Kidney capillary endothelial cell (primary cell): ENCODE measurements at regions not wholly inside any gene's neighbourhood (a gene's known extent, or its start where the extent isn't known, plus 50 kb on each side); places are given as distances from the start of the nearest gene placed in this dataset.
A peak's percentile ranks its signal among the peaks of the same experiment; 100 is the strongest.

ENCODE experiments used
- DNase-seq: peaks from one replicate; pipeline ENCODE4 v3.0.0-alpha.2; 2018; ENCODE audit warnings: low spot score

DNA sequence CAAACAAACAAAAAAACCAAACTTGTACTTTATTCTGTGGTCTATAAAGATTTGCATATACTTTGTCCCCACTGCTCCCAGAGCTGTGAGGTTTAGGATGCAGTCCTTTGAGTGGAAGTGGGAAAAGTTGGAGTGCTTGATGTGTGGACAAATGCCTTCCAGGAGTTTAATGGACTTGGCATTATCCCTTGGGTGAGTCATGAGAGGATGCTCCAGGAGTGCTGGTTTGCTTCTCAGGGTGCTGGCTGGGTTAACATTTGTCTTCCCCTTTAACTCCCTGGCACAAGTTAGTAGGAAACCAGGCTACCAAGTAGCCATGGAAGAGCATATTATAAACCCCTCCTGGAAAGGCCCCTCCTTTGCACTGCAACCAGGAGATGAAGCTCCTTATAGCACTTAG is 417.4 kb upstream of the RIOK2 start:
- no peak for DNase-seq

DNA sequence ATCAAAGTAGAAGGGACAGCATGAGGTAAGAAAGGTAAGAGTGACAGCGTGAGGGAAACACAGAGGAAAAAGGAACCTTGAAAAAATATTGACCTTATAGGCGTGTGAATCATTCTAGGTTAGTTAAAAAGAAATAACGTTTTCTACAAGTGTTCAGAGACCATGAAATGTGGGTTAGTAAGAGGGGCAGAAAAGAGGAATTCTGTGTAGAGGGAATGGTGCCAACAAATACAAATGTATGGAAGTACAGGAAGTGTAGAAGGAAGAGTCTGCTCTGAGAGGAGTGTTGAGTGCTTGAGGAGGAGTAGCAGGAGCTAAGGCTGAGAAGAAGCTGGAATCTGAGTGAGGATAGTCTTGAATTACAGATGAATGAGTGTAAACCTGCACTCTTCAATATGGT is 418.6 kb upstream of the RIOK2 start:
- DNase-seq: no peak

GRCh38 chr5:97606531-97606930 is 423.5 kb upstream of the RIOK2 start:
- DNase-seq: no peak

GRCh38 chr5:97608501-97608900 is 425.5 kb upstream of the RIOK2 start:
- no peak for DNase-seq

DNA sequence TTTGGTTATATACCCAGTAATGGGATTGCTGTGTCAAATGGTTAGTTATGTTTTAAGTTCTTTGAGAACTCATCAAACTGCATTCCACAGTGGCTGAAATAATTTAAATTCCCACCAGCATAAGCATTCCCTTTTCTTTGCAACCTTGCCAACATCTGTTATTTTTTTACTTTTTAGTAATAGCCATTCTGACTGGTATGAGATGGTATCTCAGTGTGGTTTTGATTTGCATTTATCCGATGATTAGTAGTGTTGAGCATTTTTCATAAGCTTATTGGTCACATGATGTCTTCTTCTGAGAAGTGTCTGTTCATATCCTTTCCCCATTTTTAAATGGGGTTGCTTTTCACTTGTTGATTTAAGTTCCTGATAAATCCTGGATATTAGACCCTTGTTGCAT is 435.7 kb upstream of the RIOK2 start:
- DNase-seq: no peak

DNA sequence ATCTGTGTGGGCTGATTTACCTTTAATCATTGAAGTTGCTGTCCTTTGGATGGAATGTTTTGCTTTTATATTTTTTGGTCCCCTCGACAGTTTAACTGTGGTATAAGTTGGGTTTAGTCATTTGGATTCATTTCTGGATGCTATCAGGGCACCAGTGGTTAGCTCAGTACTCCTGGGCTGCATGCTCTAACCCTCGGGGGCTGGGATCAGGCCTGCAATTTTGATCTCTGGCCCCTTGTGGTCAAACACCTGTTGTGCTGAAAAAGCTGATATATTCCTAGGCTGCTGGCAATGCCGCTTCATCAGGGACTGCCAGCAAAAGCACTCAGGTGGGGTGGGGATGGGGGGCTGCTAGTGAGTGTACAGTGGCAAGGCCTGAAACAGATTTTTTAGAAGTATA is 440.4 kb upstream of the RIOK2 start:
- DNase-seq: no peak

GRCh38 chr5:97624886-97625285 is 441.8 kb upstream of the RIOK2 start:
- DNase-seq: no peak

DNA sequence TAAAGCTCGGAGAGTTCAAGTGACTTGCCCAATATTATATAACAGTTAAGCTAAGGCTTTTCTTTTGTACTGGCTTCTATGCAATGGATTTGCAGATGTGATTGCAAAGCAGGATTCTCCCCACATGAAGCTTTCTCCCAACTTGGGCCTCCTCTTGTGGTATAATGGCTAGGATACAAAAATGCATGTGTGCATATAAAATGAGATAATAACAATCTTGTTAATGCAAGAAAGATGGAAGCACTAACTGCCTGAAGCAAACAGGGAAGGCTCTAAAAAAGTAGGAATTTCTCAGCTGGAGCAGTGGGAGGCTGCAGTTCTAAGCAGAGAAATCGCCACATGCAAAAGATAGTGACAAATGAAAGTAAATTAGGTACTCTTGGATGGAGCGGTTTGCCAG is 444.2 kb upstream of the RIOK2 start:
- no peak for DNase-seq

DNA sequence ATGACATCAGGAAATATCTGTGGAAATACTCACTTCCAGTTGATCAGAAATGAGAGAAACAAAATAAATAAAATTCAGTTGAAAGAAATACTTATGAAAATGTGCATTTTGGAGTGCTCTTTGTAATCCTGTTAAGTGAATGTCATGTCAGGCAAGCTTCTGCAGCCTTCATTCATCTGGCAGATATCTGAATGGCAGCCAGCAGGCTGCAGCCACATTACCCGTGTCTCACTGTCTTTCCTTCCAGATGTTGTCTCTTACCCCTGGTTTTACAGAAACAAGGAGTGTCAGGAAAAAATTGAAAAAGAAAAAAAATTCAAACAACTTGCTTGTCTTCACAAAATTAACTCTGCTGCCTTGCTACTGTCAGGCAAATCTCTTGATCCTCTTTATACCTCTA is 445.0 kb upstream of the RIOK2 start:
- no peak for DNase-seq

- DNase-seq: no peak
Measured at GRCh38 chr5:97628807-97629206, 445.8 kb upstream of the RIOK2 start.

- DNase-seq: no peak
Measured at GRCh38 chr5:97629276-97629675, 446.2 kb upstream of the RIOK2 start.

GRCh38 chr5:97635553-97635952 is 452.5 kb upstream of the RIOK2 start:
- DNase-seq: no peak

DNA sequence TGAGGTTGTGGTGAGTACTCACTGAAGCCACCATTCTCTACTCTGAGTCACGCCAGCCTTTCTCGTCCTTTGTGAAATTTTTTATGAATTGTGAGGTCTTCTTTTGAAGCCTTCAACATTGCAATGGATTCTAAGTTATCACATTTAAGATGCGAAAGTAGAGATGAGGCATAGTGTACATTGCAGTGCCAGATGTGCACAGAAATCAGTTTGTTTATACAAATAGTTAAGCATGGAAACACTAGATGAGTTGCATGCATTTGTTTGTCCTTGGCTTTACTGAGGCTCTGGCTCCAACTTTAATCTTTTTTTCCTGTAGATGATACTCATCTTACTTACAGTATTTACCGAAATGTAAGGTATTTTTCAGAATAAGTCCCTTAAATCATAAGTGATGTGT is 453.7 kb upstream of the RIOK2 start:
- no peak for DNase-seq

- DNase-seq: no peak
Measured at GRCh38 chr5:97641081-97641480, 458.0 kb upstream of the RIOK2 start.

GRCh38 chr5:97644206-97644605 is 461.2 kb upstream of the RIOK2 start:
- no peak for DNase-seq

GRCh38 chr5:97644896-97645295 is 461.8 kb upstream of the RIOK2 start:
- DNase-seq: no peak

DNA sequence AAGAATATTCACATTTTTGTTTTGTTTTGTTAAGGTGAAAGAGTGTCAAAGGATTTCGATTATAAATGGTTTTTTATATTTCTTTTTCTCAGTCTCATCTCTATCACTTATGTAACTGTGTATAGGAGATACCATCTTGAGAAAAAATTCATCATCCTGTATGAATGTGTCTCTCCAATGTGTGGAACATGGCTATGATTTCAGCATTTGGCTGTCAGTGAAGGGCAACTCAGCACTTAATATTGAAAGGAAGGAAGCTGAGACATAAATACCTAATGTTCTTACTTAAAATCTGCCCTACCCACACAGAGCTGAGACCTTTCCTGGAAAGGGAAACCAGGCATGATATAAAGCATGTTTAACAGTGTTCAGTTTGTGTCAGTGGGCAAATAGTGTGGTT is 474.2 kb upstream of the RIOK2 start:
- DNase-seq: peak; percentile 69

DNA sequence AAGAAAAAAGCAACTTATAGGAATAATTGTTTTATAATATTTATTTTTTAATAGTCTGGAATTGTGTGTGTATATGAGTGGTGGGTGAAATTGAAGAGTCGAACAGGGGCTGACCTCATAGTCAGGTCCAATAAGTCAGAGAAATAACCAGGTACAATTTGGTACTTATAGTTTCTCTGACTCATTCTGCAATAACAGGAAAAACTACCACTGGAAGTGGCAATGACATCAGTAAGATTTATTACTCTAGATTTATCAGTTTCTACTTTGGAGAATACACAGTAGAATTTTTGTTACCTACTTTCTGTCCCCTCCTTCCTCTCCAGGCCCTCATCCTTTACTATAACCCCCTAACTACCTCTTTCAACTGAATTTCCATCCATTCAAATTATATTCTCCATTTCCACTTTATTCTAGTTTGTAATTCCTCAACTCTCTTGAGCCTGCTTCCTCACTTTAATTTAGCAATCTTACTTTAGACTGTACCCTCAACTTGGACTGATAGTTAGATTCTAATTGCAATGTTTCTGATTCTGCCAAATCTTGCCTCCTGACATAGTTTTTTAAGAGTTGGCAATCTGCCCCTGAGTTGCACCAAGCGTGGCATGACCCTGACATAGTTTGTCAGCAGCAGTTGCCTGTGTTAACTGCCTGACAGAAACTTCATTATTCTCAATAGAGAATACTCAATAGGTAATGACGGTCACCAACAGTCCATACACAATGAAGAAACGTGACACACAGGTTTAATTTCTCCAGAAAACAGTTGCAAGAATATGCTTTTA is 475.3 kb upstream of the RIOK2 start:
- DNase-seq: peak; percentile 42

GRCh38 chr5:97666783-97667182 is 483.7 kb upstream of the RIOK2 start:
- peak; percentile 7 for DNase-seq

GRCh38 chr5:97670447-97670846 is 487.4 kb upstream of the RIOK2 start:
- peak; percentile 52 for DNase-seq

- no peak for DNase-seq
Measured at GRCh38 chr5:97676608-97677007, 493.6 kb upstream of the RIOK2 start.

- DNase-seq: no peak
Measured at GRCh38 chr5:97694091-97694490, 511.0 kb upstream of the RIOK2 start.

GRCh38 chr5:97714424-97714823 is 531.4 kb upstream of the RIOK2 start:
- DNase-seq: no peak

- no peak for DNase-seq
Measured at GRCh38 chr5:97726106-97726505, 543.1 kb upstream of the RIOK2 start.
